IMR-90 (cell line): ENCODE measurements at regions not wholly inside any gene's neighbourhood (a gene's known extent, or its start where the extent isn't known, plus 50 kb on each side); places are given as distances from the start of the nearest gene placed in this dataset.

ENCODE experiments used
- ATAC-seq: fragments of 200-7000 bp; cut with Tn5 transposase; 2 replicates; pipeline ENCODE4 v1.9.1; 2020; ENCODE audit warnings: low read depth, mild to moderate bottlenecking, moderate library complexity
- BruUV-seq: library from RNA; stranded (reverse); fragments of 400-500 nt; replicated peaks from 2 replicates; lab custom pipeline; 2021; lab: Mats Ljungman, UMichigan
- CTCF ChIA-PET: fragments of 300-600 bp; formaldehyde crosslinking; extraction: SDS; loops from one replicate; lab custom pipeline; 2021; ENCODE audit warnings: antibody characterized with exemption; lab: Yijun Ruan, JAX
- POLR2A ChIA-PET: fragments of 300-600 bp; sonication (Branson Sonifier 250); formaldehyde crosslinking; loops from one replicate; lab custom pipeline; 2022; ENCODE audit warnings: antibody characterized with exemption; ENCODE audit not compliant: unreplicated experiment; lab: Charles Lee
- DNase-seq: peaks from one replicate; pipeline ENCODE4 v3.0.0; 2013
- H2AFZ ChIP-seq: replicated peaks from 2 replicates; pipeline ENCODE3; 2013; ENCODE audit warnings: low read length, mild to moderate bottlenecking; ENCODE audit not compliant: poor library complexity
- H2AK5ac ChIP-seq: 2 replicates; pipeline ENCODE4 v1.6.1; 2013; ENCODE audit warnings: low read depth, low read length, inconsistent platforms
- H2AK9ac ChIP-seq: replicated peaks from 2 replicates; pipeline ENCODE3; 2013; ENCODE audit warnings: mild to moderate bottlenecking, low read depth, low read length, moderate library complexity; ENCODE audit not compliant: poor library complexity
- H2BK120ac ChIP-seq: 2 replicates; pipeline ENCODE4 v1.6.1; 2013; ENCODE audit warnings: low read depth, low read length, inconsistent platforms
- H2BK15ac ChIP-seq: 3 replicates; pipeline ENCODE4 v1.6.1; 2013; ENCODE audit warnings: low read depth, low read length, inconsistent platforms
- H2BK20ac ChIP-seq: 2 replicates; pipeline ENCODE4 v1.6.1; 2013; ENCODE audit warnings: low read depth, mild to moderate bottlenecking, inconsistent platforms, low read length, moderate library complexity
- H2BK5ac ChIP-seq: 2 replicates; pipeline ENCODE4 v1.6.1; 2013; ENCODE audit warnings: mild to moderate bottlenecking, low read depth, low read length, inconsistent platforms; ENCODE audit not compliant: poor library complexity, severe bottlenecking
- H3K14ac ChIP-seq: replicated peaks from 2 replicates; pipeline ENCODE4 v1.6.1; 2013; ENCODE audit warnings: low read depth, low read length, inconsistent platforms
- H3K18ac ChIP-seq: 2 replicates; pipeline ENCODE4 v1.6.1; 2013; ENCODE audit warnings: low read depth, low read length, control low read depth
- H3K23ac ChIP-seq: 2 replicates; pipeline ENCODE4 v1.6.1; 2013; ENCODE audit warnings: low read depth, low read length, inconsistent platforms
- H3K27ac ChIP-seq: 2 replicates; pipeline ENCODE4 v1.5.1; 2013; ENCODE audit warnings: mild to moderate bottlenecking, control low read depth, low read length; ENCODE audit not compliant: insufficient read depth
- H3K27me3 ChIP-seq: 2 replicates; pipeline ENCODE4 v1.6.1; 2013; ENCODE audit warnings: low read length; ENCODE audit not compliant: control insufficient read depth, insufficient read depth
- H3K36me3 ChIP-seq: 2 replicates; pipeline ENCODE4 v1.6.1; 2013; ENCODE audit warnings: low read length, mixed read lengths; ENCODE audit not compliant: control insufficient read depth, insufficient read depth
- H3K4ac ChIP-seq: 2 replicates; pipeline ENCODE4 v1.6.1; 2013; ENCODE audit warnings: low read depth, low read length, inconsistent platforms
- H3K4me1 ChIP-seq: 2 replicates; pipeline ENCODE4 v1.6.1; 2013; ENCODE audit warnings: low read length, mixed read lengths; ENCODE audit not compliant: control insufficient read depth, insufficient read depth
- H3K4me2 ChIP-seq: 2 replicates; pipeline ENCODE4 v1.6.1; 2013; ENCODE audit warnings: low read depth, mild to moderate bottlenecking, control low read depth, low read length, moderate library complexity
- H3K4me3 ChIP-seq: 2 replicates; pipeline ENCODE4 v1.5.1; 2013; ENCODE audit warnings: low read depth, mild to moderate bottlenecking, control low read depth, low read length, moderate library complexity; ENCODE audit not compliant: insufficient read depth
- H3K56ac ChIP-seq: 2 replicates; pipeline ENCODE4 v1.6.1; 2013; ENCODE audit warnings: low read length, inconsistent platforms; ENCODE audit not compliant: insufficient read depth; ENCODE audit errors: extremely low read depth
- H3K79me1 ChIP-seq, 2 experiments: 2 replicates each; pipeline ENCODE4 v1.6.1; 2013; ENCODE audit warnings: low read length in 2 of 2, inconsistent platforms in 1 of 2, low read depth in 1 of 2
- H3K9ac ChIP-seq: 2 replicates; pipeline ENCODE4 v1.6.1; 2013; ENCODE audit warnings: low read depth, low read length, control low read depth
- H3K9me1 ChIP-seq: 2 replicates; pipeline ENCODE4 v1.6.1; 2013; ENCODE audit warnings: low read length, inconsistent platforms; ENCODE audit not compliant: insufficient read depth
- H3K9me3 ChIP-seq: 2 replicates; pipeline ENCODE4 v1.6.1; 2013; ENCODE audit warnings: low read length; ENCODE audit not compliant: control insufficient read depth, insufficient read depth
- H4K20me1 ChIP-seq: 2 replicates; pipeline ENCODE4 v1.6.1; 2013; ENCODE audit warnings: low read length, inconsistent platforms; ENCODE audit not compliant: insufficient read depth
- H4K5ac ChIP-seq: 2 replicates; pipeline ENCODE4 v1.6.1; 2013; ENCODE audit warnings: mild to moderate bottlenecking, low read depth, low read length, control low read depth
- H4K8ac ChIP-seq, 2 experiments: 2 replicates each; pipeline ENCODE4 v1.6.1; 2013; ENCODE audit warnings: low read depth in 2 of 2, low read length in 2 of 2, control low read depth in 1 of 2, inconsistent platforms in 1 of 2
- H4K91ac ChIP-seq: 2 replicates; pipeline ENCODE4 v1.6.1; 2013; ENCODE audit warnings: low read depth, low read length, inconsistent platforms; ENCODE audit not compliant: insufficient read depth
- BHLHE40 ChIP-seq: fragments of 150-350 bp; IDR thresholded peaks from 2 replicates; pipeline ENCODE4 v1.6.1; 2016; ENCODE audit warnings: mild to moderate bottlenecking, low read depth, low read length
- CEBPB ChIP-seq: IDR thresholded peaks from 2 replicates; pipeline ENCODE4 v1.6.1; 2012; ENCODE audit warnings: low read depth, low read length, improper control_type of control experiment
- CTCF ChIP-seq: conservative IDR thresholded peaks from 2 replicates; pipeline ENCODE4 v1.5.1; 2012; ENCODE audit warnings: mild to moderate bottlenecking, low read depth, low read length, improper control_type of control experiment
- MAFK ChIP-seq: IDR thresholded peaks from 2 replicates; pipeline ENCODE4 v1.6.1; 2012; ENCODE audit warnings: low read depth, low read length, improper control_type of control experiment
- MAZ ChIP-seq: IDR thresholded peaks from 2 replicates; pipeline ENCODE4 v1.6.1; 2012; ENCODE audit warnings: low read depth, mild to moderate bottlenecking, low read length, improper control_type of control experiment, moderate library complexity, borderline replicate concordance
- MXI1 ChIP-seq: IDR thresholded peaks from 2 replicates; pipeline ENCODE4 v1.6.1; 2012; ENCODE audit warnings: low read depth, mild to moderate bottlenecking, low read length, moderate library complexity, borderline replicate concordance
- RAD21 ChIP-seq: IDR thresholded peaks from 2 replicates; pipeline ENCODE4 v1.6.1; 2012; ENCODE audit warnings: low read length, improper control_type of control experiment
- RCOR1 ChIP-seq: IDR thresholded peaks from 2 replicates; pipeline ENCODE4 v1.6.1; 2012; ENCODE audit warnings: mild to moderate bottlenecking, low read length, improper control_type of control experiment; ENCODE audit not compliant: insufficient replicate concordance
- WGBS, 2 experiments: methylation state at CpG; one replicate each; pipeline versions ENCODE4 v1.1.5 to v1.1.7; 2013; ENCODE audit warnings: missing lambda C conversion rate in 2 of 2; ENCODE audit not compliant: insufficient read length in 1 of 2; ENCODE audit errors: extremely low coverage in 2 of 2; 5-methylcytosine and 5-hydroxymethylcytosine counted together
- dilution Hi-C: fragments of 300-500 bp; cut with HindIII; formaldehyde crosslinking; loops from one replicate; pipeline ENCODE4 v1.14.3; 2018; ENCODE audit warnings: low sequenced_read_pairs; ENCODE audit not compliant: unreplicated experiment
- in situ Hi-C: fragments of 300-500 bp; cut with MboI; formaldehyde crosslinking; loops from 3 replicates; pipeline ENCODE4 v1.14.3; 2019; ENCODE audit warnings: low sequenced_read_pairs, inconsistent platforms, mixed read lengths
- intact Hi-C: fragments of 100-400 bp; cut with micrococcal nuclease; formaldehyde crosslinking; loops from 2 replicates; pipeline ENCODE4 v1.10.0; 2022
- TF ChIP-seq, protein P1 (sequence below): fragments of 150-350 bp; IDR thresholded peaks from 2 replicates; pipeline ENCODE4 v1.6.1; 2017; ENCODE audit warnings: mild to moderate bottlenecking, antibody characterized with exemption, low read length, low read depth

GRCh38 chr5:25160891-25161290, 516.1 kb upstream of the CDH10 start:
- H3K9me1 ChIP-seq = no peaks in the 10 kb centered on the region
- ATAC-seq = no peak
- H3K4ac ChIP-seq = no peak overlapping the region
- H3K18ac ChIP-seq = no peak overlapping the region
- H2BK120ac ChIP-seq = no peak overlapping the region
- in situ Hi-C loops = no loop called here
- no peak overlapping the region for H3K56ac ChIP-seq
- no peaks in the 10 kb centered on the region for H3K79me1 ChIP-seq
- no peak overlapping the region for H3K14ac ChIP-seq
- H3K4me1 ChIP-seq = no peaks in the 10 kb centered on the region
- H3K4me3 ChIP-seq = no peak overlapping the region
- H3K27me3 ChIP-seq = no peaks in the 10 kb centered on the region
- H2AK9ac ChIP-seq = no peak overlapping the region
- H2BK15ac ChIP-seq = no peak overlapping the region
- TF ChIP-seq CEBPB = no peak
- no peak for TF ChIP-seq MAZ
- no peak for TF ChIP-seq RAD21
- TF ChIP-seq, protein P1, sequence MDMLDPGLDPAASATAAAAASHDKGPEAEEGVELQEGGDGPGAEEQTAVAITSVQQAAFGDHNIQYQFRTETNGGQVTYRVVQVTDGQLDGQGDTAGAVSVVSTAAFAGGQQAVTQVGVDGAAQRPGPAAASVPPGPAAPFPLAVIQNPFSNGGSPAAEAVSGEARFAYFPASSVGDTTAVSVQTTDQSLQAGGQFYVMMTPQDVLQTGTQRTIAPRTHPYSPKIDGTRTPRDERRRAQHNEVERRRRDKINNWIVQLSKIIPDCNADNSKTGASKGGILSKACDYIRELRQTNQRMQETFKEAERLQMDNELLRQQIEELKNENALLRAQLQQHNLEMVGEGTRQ = no peak
- TF ChIP-seq RCOR1 = no peak
- TF ChIP-seq BHLHE40 = no peak
- no peak for TF ChIP-seq CTCF
- no peak for TF ChIP-seq MAFK
- TF ChIP-seq MXI1 = no peak
- H3K23ac ChIP-seq = no peak overlapping the region
- H2AFZ ChIP-seq = no peak overlapping the region
- dilution Hi-C loops = no loop called here
- BruUV-seq = no TSS peak
- no peaks in the 10 kb centered on the region for H4K20me1 ChIP-seq
- CTCF ChIA-PET = no interaction called here
- H4K8ac ChIP-seq = no peak overlapping the region
- H3K9ac ChIP-seq = no peak overlapping the region
- H4K91ac ChIP-seq = no peak overlapping the region
- intact Hi-C loops = no loop called here
- WGBS, 2 experiments = no CpG with 5 or more reads among the region's 1 CpG
- no peaks in the 10 kb centered on the region for H3K36me3 ChIP-seq
- H2BK5ac ChIP-seq = no peak overlapping the region
- DNase-seq = no peak
- H2AK5ac ChIP-seq = no peak overlapping the region
- H2BK20ac ChIP-seq = no peak overlapping the region
- H4K5ac ChIP-seq = no peak overlapping the region
- H3K9me3 ChIP-seq = peaks cover 4% of the 10 kb centered on the region
- POLR2A ChIA-PET = no interaction called here
- no peak overlapping the region for H3K27ac ChIP-seq
- no peak overlapping the region for H3K4me2 ChIP-seq
